HTR-8/SVneo (cell line): ENCODE measurements at regions not wholly inside any gene's neighbourhood (a gene's known extent, or its start where the extent isn't known, plus 50 kb on each side); places are given as distances from the start of the nearest gene placed in this dataset.

Experiments
- DNase-seq: peaks from one replicate; pipeline ENCODE4 v3.0.0; 2011; ENCODE audit warnings: low spot score, mixed read lengths; ENCODE audit not compliant: insufficient read length
- FAIRE-seq: peaks from 2 replicates; lab custom pipeline; 2011; peaks lifted over from hg19 to GRCh38; lab: Jason Lieb, UNC

GRCh38 chr10:88221010-88221973 is 357.9 kb downstream of the PTEN start:
- DNase-seq = no peak
- no peak for FAIRE-seq

- FAIRE-seq (no peak), DNase-seq (no peak)
Observed at GRCh38 chr10:88222881-88223280, 359.5 kb downstream of the PTEN start.
